C4-2B (cell line): ENCODE measurements at regions not wholly inside any gene's neighbourhood (a gene's known extent, or its start where the extent isn't known, plus 50 kb on each side); places are given as distances from the start of the nearest gene placed in this dataset.

Experiments used
- CTCF ChIP-seq: fragments of 450-650 bp; conservative IDR thresholded peaks from 2 replicates; pipeline ENCODE4 v1.5.1; 2017; ENCODE audit warnings: mild to moderate bottlenecking
- ZFX ChIP-seq: fragments of 450-650 bp; IDR thresholded peaks from 2 replicates; pipeline ENCODE4 v1.6.1; 2017

- TF ChIP-seq CTCF: no peak
- TF ChIP-seq ZFX: no peak
Measured at GRCh38 chr1:199176713-199177112, 537.9 kb downstream of the PTPRC start.
